Skeletal muscle tissue (tissue), 3 donors: ENCODE measurements at regions not wholly inside any gene's neighbourhood (a gene's known extent, or its start where the extent isn't known, plus 50 kb on each side); places are given as distances from the start of the nearest gene placed in this dataset.

Experiments used
- H3K27ac ChIP-seq: one replicate; pipeline ENCODE4 v1.7.0; 2013; ENCODE audit warnings: mild to moderate bottlenecking, low read depth, low read length, inconsistent platforms
- H3K27me3 ChIP-seq, 3 donors: one replicate each; pipeline ENCODE4 v1.7.0; 2013; ENCODE audit warnings: low read length in 3 of 3; ENCODE audit not compliant: control insufficient read depth in 3 of 3, insufficient read depth in 3 of 3
- H3K36me3 ChIP-seq, 3 donors: one replicate each; pipeline ENCODE4 v1.7.0; 2013; ENCODE audit warnings: low read length in 3 of 3; ENCODE audit not compliant: control insufficient read depth in 3 of 3, insufficient read depth in 3 of 3
- H3K4me1 ChIP-seq, 3 donors: one replicate each; pipeline ENCODE4 v1.7.0; 2013; ENCODE audit warnings: low read length in 3 of 3, mild to moderate bottlenecking in 3 of 3; ENCODE audit not compliant: control insufficient read depth in 3 of 3, insufficient read depth in 3 of 3
- H3K4me3 ChIP-seq, 3 donors: one replicate each; pipeline ENCODE4 v1.7.0; 2013; ENCODE audit warnings: low read length in 3 of 3
- H3K9ac ChIP-seq, 3 donors: one replicate each; pipeline ENCODE4 v1.7.0; 2013; ENCODE audit warnings: low read length in 3 of 3, mild to moderate bottlenecking in 3 of 3, moderate library complexity in 2 of 3, low read depth in 1 of 3
- H3K9me3 ChIP-seq, 3 donors: one replicate each; pipeline ENCODE4 v1.7.0; 2013; ENCODE audit warnings: low read length in 3 of 3; ENCODE audit not compliant: control insufficient read depth in 3 of 3
- donor health status: Osteomylitis.

GRCh38 chr13:76707360-76707759 is 178.8 kb downstream of the KCTD12 start:
- Histone ChIP-seq H3K9ac (no peak overlapping the region), H3K36me3 (no peaks in the 10 kb centered on the region), H3K9me3 (no peaks in the 10 kb centered on the region), H3K27ac (no peak overlapping the region), H3K27me3 (no peaks in the 10 kb centered on the region), H3K4me1 (no peaks in the 10 kb centered on the region), H3K4me3 (no peak overlapping the region)

DNA sequence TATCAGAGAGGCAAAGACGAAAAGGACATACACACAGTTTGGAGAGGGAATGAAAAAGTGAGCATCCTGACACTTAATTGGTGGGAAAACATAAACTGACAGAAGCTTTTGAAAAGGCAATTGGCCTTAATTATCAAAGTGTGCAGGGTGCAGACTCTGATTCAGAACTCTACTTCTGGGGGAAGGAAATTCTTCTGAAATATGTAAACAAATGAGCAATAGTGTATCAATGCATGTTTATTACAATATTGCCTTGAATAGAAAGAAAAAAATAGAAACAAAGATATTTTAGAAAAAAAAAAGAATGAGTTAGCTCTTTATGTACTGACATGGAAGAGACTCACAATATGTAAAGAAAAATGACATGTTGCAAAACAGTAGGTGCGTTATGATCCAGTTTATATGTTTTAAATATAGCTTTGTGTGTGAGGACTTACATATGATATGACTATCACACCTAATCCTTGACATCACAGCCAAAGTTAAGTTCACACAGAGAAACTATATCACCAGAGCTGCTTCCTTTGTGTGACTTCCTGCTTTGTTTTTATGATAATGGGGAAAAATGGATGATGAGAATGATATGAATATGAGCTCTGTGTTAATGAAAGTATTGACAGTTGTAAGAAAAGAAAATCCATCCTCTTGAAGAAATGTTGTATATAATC is 182.4 kb downstream of the KCTD12 start:
- Histone ChIP-seq H3K27ac (no peak overlapping the region), H3K4me3 (no peak overlapping the region), H3K4me1 (no peaks in the 10 kb centered on the region), H3K9me3 (no peaks in the 10 kb centered on the region), H3K9ac (no peak overlapping the region), H3K36me3 (no peaks in the 10 kb centered on the region), H3K27me3 (no peaks in the 10 kb centered on the region)

DNA sequence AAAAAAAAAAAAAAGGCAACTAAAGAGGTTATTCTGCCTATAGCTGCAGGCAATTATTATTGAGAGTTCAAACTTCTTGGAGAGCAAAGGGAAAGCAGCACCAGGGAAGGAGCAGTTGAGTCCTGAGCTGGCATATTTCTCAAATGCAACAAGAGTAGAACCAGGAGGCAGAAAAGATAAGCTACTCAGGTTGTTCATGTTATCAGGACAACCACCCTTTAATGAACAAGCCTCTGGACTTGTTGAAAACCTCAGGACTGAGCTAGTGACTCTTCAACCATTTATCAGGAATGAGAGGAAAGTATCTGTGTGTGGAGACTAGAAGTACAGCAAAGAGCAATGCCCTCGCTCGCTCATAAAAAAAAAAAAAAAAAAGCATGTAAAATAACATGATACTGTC is 183.0 kb downstream of the KCTD12 start:
- H3K36me3 ChIP-seq, result no peaks in the 10 kb centered on the region
- H3K27me3 ChIP-seq, result no peaks in the 10 kb centered on the region
- no peaks in the 10 kb centered on the region for H3K9me3 ChIP-seq
- H3K9ac ChIP-seq, result no peak overlapping the region
- no peaks in the 10 kb centered on the region for H3K4me1 ChIP-seq
- no peak overlapping the region for H3K4me3 ChIP-seq
- H3K27ac ChIP-seq, result no peak overlapping the region

GRCh38 chr13:76697288-76697687 is 188.9 kb downstream of the KCTD12 start:
- no peaks in the 10 kb centered on the region for H3K9me3 ChIP-seq
- H3K27ac ChIP-seq, result no peak overlapping the region
- H3K27me3 ChIP-seq, result no peaks in the 10 kb centered on the region
- H3K36me3 ChIP-seq, result no peaks in the 10 kb centered on the region
- H3K9ac ChIP-seq, result no peak overlapping the region
- H3K4me1 ChIP-seq, result peaks cover 0 to 3% (median 0%) of the 10 kb centered on the region in 3 donors
- H3K4me3 ChIP-seq, result no peak overlapping the region

DNA sequence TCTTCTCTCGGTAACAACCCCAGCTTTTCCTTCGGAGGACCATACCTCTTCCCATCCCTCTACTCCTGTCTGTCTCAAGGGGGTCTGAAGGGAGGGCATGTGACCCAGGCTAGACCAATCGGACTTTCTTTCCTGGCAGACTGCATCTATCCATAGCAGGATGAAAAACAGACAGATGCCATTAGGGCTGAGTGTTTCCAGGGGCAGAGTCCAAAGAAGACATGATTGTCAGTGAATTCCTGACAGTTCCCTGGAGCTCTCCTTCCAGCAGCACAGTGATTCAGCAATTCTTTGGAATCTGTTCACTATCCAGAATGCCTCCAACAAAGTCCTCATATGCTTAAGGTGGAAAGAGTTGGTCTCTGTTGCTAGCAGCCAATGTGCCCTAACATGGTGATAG is 189.8 kb downstream of the KCTD12 start:
- Histone ChIP-seq H3K9ac (no peak overlapping the region), H3K9me3 (no peaks in the 10 kb centered on the region), H3K27me3 (no peaks in the 10 kb centered on the region), H3K4me1 (peaks cover 0 to 3% (median 0%) of the 10 kb centered on the region in 3 donors), H3K27ac (no peak overlapping the region), H3K4me3 (no peak overlapping the region), H3K36me3 (no peaks in the 10 kb centered on the region)

DNA sequence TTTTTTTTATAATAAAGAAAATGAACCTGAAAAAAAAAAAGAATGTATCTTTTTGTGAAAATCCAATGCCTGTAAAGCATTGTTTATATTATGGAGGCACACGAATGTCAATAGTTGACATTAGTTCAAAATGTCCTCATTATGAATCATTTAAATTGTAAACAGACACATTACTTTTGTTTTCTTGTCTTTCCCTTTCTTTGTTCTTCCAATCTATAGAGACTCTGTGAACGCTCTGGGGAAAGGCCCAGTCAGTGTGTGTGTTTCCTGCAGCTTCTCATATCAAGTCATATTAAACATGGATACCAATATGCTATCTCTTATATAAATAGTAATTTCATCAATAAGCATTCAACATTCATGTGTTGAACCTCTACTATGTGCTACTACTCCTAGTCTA is 193.1 kb downstream of the KCTD12 start:
- Histone ChIP-seq H3K27ac (no peak overlapping the region), H3K36me3 (no peaks in the 10 kb centered on the region), H3K9me3 (no peaks in the 10 kb centered on the region), H3K4me3 (no peak overlapping the region), H3K9ac (no peak overlapping the region), H3K4me1 (peaks cover 0 to 3% (median 0%) of the 10 kb centered on the region in 3 donors), H3K27me3 (no peaks in the 10 kb centered on the region)

DNA sequence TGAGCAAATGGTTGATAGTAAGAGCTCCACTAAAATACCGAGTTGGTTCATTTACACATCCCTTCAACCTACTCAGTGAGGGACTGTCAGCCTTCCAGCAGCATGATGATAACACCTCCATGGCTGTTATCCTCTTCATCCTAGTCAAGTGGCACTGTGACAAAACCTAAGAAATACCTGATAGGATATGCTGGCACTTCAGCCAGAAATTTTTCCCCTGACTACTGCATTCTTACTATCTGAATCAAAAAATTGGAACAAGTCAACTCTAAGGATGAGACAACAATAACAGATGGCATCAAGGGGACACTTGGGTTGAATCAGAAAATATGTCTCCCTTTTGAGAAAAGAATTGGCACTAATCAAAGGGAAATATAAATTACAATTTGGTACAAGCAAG is 193.9 kb downstream of the KCTD12 start:
- Histone ChIP-seq H3K9ac (no peak overlapping the region), H3K4me3 (no peak overlapping the region), H3K36me3 (no peaks in the 10 kb centered on the region), H3K27me3 (no peaks in the 10 kb centered on the region), H3K27ac (no peak overlapping the region), H3K4me1 (peaks cover 0 to 6% (median 0%) of the 10 kb centered on the region in 3 donors), H3K9me3 (no peaks in the 10 kb centered on the region)

DNA sequence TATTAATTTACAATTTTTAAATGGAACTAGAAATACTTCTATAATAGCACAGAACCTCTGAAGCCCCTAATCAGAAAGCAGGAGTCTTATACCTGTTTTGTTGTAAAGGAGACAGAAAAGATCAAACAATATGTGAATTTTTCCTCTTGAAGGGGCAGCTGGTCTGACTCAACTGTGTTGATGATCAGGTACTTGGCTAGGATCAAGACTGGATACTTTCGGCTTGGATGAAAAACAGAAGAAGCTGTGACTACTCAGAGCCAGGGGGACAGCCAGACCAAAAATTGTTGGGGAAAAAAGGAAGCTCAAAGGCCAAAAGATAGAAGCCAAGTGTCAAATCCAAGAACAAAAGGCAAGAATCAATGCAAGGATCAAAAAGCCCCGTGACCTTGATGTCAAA is 195.6 kb downstream of the KCTD12 start:
- Histone ChIP-seq H3K27ac (no peak overlapping the region), H3K9ac (no peak overlapping the region), H3K4me1 (peaks cover 0 to 3% (median 0%) of the 10 kb centered on the region in 3 donors), H3K4me3 (no peak overlapping the region), H3K36me3 (no peaks in the 10 kb centered on the region), H3K9me3 (no peaks in the 10 kb centered on the region), H3K27me3 (no peaks in the 10 kb centered on the region)

GRCh38 chr13:76687467-76687866 is 198.7 kb downstream of the KCTD12 start:
- H3K4me3 ChIP-seq, result no peak overlapping the region
- no peak overlapping the region for H3K9ac ChIP-seq
- H3K27ac ChIP-seq, result no peak overlapping the region
- H3K27me3 ChIP-seq, result no peaks in the 10 kb centered on the region
- H3K4me1 ChIP-seq, result peaks cover 0 to 3% (median 0%) of the 10 kb centered on the region in 3 donors
- no peaks in the 10 kb centered on the region for H3K9me3 ChIP-seq
- no peaks in the 10 kb centered on the region for H3K36me3 ChIP-seq

GRCh38 chr13:76685938-76686337 is 200.3 kb downstream of the KCTD12 start:
- Histone ChIP-seq H3K9ac (no peak overlapping the region), H3K9me3 (no peaks in the 10 kb centered on the region), H3K4me1 (peaks cover 0 to 3% (median 0%) of the 10 kb centered on the region in 3 donors), H3K27me3 (no peaks in the 10 kb centered on the region), H3K4me3 (no peak overlapping the region), H3K36me3 (no peaks in the 10 kb centered on the region), H3K27ac (no peak overlapping the region)
